Panc1 (cell line): ENCODE measurements at regions not wholly inside any gene's neighbourhood (a gene's known extent, or its start where the extent isn't known, plus 50 kb on each side); places are given as distances from the start of the nearest gene placed in this dataset.

ENCODE experiments used
- SIN3A ChIP-seq: IDR thresholded peaks from 2 replicates; pipeline ENCODE4 v1.6.1; 2012; ENCODE audit warnings: low read depth, mild to moderate bottlenecking, low read length, moderate library complexity, borderline replicate concordance; ENCODE audit not compliant: insufficient read depth
- TF ChIP-seq, protein P1 (sequence below), 2 experiments: IDR thresholded peaks; 2 replicates each; pipeline ENCODE4 v1.6.1; 2011 to 2012; ENCODE audit warnings: low read depth in 2 of 2, control low read depth in 1 of 2, low read length in 1 of 2, mild to moderate bottlenecking in 1 of 2, moderate library complexity in 1 of 2; ENCODE audit not compliant: insufficient read depth in 1 of 2

DNA sequence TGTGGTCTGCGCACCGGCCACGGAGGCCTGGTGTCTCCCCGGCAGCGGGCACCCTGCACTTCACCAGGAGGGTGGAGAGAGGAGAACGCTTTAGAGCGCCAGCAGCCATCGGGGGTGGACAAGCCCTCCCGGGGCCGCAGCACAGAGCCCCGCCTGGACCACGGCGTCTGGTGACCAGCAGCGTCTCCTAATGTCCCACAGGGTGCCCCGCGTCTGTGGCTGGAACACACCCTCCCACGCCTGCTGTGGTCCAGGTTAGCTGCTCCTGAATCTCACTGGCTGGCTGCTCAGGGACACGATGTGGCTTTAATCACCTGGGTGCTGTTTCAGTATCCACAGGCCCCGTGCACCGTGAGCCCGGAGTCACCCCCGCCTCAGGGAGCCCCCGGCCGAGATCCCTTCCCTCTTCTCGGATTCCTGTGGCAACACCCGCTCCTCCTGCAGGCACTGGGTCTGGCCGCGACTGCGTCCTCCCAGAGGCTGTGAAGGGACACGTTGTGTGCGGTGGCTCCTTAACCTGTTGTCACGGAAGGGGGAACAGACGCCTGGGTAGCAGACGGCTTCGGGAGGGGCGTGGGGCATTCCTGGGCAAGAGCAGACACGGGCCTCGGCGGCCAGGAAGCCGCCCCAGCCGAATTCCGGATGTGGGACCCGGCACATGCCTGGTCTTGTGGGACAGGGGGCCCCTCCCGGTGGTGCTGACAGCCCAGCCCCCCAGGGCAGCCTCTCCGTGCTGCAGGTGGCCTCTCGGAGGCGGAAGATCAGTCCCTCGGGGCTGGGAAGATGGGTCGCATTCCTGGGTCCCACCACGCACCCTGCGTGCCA, 78.9 kb downstream of the FOXL3 start:
- TF ChIP-seq, protein P1, sequence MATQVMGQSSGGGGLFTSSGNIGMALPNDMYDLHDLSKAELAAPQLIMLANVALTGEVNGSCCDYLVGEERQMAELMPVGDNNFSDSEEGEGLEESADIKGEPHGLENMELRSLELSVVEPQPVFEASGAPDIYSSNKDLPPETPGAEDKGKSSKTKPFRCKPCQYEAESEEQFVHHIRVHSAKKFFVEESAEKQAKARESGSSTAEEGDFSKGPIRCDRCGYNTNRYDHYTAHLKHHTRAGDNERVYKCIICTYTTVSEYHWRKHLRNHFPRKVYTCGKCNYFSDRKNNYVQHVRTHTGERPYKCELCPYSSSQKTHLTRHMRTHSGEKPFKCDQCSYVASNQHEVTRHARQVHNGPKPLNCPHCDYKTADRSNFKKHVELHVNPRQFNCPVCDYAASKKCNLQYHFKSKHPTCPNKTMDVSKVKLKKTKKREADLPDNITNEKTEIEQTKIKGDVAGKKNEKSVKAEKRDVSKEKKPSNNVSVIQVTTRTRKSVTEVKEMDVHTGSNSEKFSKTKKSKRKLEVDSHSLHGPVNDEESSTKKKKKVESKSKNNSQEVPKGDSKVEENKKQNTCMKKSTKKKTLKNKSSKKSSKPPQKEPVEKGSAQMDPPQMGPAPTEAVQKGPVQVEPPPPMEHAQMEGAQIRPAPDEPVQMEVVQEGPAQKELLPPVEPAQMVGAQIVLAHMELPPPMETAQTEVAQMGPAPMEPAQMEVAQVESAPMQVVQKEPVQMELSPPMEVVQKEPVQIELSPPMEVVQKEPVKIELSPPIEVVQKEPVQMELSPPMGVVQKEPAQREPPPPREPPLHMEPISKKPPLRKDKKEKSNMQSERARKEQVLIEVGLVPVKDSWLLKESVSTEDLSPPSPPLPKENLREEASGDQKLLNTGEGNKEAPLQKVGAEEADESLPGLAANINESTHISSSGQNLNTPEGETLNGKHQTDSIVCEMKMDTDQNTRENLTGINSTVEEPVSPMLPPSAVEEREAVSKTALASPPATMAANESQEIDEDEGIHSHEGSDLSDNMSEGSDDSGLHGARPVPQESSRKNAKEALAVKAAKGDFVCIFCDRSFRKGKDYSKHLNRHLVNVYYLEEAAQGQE (IDR thresholded peaks at IDR 0.05; ENCODE audit: insufficient read depth in 1 of 2, low read depth in 2 of 2, low read length in 1 of 2): no peak
- TF ChIP-seq SIN3A: no peak
